Epithelial cell of esophagus (primary cell): ENCODE measurements at regions not wholly inside any gene's neighbourhood (a gene's known extent, or its start where the extent isn't known, plus 50 kb on each side); places are given as distances from the start of the nearest gene placed in this dataset.
"Not testable (repeated sequence)": the region's sequence is repeated elsewhere in the genome, so short reads cannot be mapped to it uniquely, and the experiment has no call there.

Experiments
- DNase-seq: peaks from one replicate; pipeline ENCODE4 v3.0.0; 2010; ENCODE audit warnings: low read depth
- H3K4me3 ChIP-seq: 2 replicates; pipeline ENCODE4 v1.5.1; 2011; ENCODE audit warnings: mild to moderate bottlenecking, low read length, control low read depth
- CTCF ChIP-seq: IDR thresholded peaks from 2 replicates; pipeline ENCODE4 v1.5.1; 2011; ENCODE audit warnings: low read depth, mild to moderate bottlenecking, low read length, control low read depth, inconsistent platforms; ENCODE audit not compliant: insufficient read depth; ENCODE audit errors: missing control alignments

GRCh38 chr9:13035822-13036221 lies 243.7 kb downstream of the MPDZ start:
- no peak overlapping the region for H3K4me3 ChIP-seq
- DNase-seq, result no peak
- TF ChIP-seq CTCF, result no peak

GRCh38 chr9:13037808-13038207 lies 241.7 kb downstream of the MPDZ start:
- DNase-seq, H3K4me3 ChIP-seq: not testable (repeated sequence)

DNA sequence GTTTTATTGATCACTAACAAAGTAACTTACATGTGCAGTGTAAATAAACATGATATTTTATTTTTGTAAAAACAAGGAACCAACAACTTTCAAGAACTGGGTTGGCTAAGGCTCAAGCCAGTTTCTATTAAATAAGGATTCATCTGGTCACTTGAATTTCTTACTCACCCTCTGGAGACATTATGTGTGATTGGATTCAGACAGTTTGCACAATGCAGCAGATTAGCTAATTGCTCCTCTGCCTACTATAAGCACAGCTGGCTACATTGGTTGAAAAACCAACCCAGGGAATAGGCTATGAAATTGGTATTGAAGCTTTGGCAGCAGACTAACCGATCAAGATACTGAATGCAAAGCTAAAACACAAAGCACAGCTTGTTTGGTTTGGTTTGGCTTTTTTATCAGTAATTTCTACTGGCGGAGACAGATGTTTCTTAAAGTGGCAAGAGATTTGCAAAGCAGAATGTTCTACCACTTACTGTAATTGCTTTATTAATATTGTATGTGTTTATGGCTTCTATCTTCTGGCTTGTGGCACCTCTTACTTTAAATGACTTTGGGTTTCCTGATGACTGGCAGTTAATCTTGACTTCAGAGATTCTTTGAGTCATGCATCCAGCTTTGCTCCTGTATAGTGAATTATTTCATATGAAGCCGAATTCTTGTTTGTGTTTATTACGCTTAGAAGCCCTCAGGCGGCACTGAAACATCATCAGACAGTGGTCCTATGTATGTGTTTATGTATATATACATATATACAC lies 231.5 kb downstream of the MPDZ start:
- DNase-seq, result no peak
- no peak overlapping the region for H3K4me3 ChIP-seq
- no peak for TF ChIP-seq CTCF

DNA sequence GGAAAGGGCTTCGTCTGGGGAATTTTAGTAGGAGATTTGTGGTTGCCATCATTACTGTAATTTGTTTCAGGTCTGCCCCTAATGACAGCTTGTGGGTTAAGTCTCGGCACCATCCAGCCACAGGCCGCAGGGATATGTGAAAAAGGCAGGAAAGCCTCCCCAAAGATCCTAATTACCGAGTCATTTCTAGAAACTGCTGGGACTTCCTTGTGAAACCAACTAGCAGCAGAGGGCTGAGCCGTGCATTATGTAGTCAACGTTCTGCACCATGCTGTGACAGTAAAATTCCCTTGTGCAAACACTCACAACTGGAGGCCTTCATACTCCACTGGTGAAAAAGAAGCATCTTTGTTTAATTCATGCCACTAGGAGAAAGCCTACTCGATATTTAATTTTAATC lies 230.3 kb downstream of the MPDZ start:
- DNase-seq, result no peak
- H3K4me3 ChIP-seq, result no peak overlapping the region
- TF ChIP-seq CTCF, result no peak

DNA sequence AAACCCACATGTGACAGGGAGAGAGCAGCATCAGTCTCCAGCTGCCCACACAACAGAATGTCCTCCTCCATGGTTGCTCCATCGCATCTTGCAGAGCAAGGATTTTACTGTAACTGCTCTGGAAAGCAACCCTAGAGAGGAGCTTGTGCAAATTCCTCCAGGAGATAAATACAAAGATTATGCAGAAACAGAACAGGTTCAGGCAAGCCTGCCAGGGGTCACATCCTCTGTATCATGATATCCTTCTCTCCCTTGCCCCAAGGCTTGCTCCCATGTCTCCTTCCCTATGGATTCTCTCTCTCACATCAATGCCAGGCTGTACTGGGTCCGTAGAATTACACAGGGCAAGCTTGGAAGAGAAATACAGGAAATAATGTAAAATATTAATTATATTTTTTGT lies 226.0 kb downstream of the MPDZ start:
- no peak for TF ChIP-seq CTCF
- peak; percentile 70 for DNase-seq

GRCh38 chr9:13054389-13054788 lies 225.1 kb downstream of the MPDZ start:
- H3K4me3 ChIP-seq, result no peak overlapping the region
- DNase-seq, result peak; percentile 66
- TF ChIP-seq CTCF, result no peak

More for the DNA sequence above, 226.0 kb downstream of the MPDZ start:
- H3K4me3 ChIP-seq, result no peak overlapping the region
